Left kidney (tissue), 1 donor: ENCODE measurements at regions not wholly inside any gene's neighbourhood (a gene's known extent, or its start where the extent isn't known, plus 50 kb on each side); places are given as distances from the start of the nearest gene placed in this dataset.
"Not testable (repeated sequence)": the region's sequence is repeated elsewhere in the genome, so short reads cannot be mapped to it uniquely, and the experiment has no call there.

ENCODE experiments used
- DNase-seq: peaks from one replicate; pipeline ENCODE4 v3.0.0-alpha.2; 2013

DNA sequence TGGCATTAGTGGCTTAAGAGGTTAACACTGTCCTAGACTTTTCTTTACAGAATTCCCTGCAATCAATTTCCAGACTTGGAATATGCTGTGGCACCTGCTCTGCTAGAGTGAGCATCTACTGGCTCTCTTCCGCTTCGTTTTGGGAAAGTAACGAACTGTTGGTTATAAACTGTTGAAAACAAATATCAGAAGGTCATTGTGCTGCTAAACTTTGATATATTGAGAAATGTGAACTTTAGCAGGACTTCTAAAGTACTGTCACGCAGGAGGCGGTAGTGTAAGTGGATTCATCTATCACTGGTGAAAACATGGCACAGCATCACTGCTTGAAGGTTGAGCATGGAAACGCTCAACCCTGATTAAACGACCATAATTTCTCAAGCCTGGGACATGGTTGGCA is 348.9 kb downstream of the FLRT2 start:
- DNase-seq = no peak

DNA sequence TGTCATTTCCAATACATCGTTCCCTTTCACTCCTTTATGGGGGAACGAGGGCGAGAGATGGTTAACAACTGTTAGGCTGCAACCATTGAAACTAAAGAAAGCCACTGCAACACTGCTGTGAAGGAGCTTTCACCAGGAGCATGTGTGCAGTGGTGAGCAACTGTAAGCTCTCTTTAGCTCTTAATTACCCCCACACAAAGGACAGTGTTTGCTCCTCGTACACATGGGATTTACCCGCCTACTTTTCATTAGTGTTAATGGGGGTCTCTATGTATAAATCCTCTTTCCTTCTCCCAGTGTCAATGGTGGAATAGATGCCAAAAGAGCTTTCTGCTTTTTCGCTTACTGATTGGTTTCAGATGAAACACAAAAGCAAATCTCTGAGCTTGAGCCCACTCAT is 343.1 kb downstream of the FLRT2 start:
- DNase-seq = no peak

DNA sequence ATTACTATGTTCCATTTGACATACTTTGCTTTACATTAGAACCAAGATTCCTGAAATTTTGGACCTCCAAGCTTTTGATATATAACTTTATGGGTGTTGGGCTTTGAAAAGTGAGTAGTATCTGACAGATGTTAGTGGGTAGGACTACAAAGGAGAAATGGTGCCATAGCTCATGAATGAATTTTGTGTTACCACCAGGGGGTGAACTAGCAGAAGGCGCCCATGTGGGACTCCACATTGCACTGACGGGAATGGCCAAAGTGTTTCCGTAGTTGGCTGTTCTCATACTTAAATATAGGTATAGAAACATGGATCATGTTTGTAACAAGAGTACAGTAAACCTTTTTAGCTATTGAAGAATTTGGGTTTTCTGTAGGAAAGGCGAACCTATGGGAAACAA is 337.5 kb downstream of the FLRT2 start:
- DNase-seq = no peak

DNA sequence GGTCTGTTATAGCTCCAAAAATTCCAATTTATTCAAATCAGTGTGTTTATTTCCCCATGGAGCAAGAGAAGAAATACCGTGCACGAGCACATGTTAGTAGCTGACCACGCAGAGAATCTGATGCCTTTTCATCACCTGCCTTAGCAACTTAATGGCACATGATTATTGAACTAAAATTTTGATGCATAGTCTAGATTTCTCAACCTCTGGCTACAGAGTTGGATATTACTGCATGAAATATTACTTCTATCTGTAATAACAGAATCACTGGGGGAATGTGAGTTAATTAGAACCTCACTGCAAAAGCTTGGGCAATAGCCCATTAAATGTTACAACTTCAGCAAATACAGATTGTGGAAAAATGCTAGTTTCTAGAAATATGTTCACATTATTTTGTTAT is 335.8 kb downstream of the FLRT2 start:
- DNase-seq = no peak

DNA sequence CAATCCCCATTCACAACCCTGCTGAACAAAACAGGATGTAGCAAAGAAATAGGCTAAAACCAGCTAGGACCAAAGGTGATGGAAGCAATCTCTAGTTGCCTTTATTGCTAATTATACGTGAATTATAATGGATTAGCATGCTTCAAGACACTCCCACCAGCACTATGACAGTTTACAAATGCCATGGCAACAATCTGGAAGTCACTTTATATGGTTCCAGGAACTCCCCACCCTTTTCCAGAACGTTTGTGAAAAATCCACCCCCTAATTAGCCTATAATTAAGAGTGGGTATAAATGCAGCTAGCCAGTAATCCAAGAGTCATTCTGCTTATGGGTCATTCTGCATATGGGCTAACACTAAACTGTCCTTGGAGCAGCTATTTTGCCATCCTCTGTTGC is 328.7 kb downstream of the FLRT2 start:
- DNase-seq = no peak

DNA sequence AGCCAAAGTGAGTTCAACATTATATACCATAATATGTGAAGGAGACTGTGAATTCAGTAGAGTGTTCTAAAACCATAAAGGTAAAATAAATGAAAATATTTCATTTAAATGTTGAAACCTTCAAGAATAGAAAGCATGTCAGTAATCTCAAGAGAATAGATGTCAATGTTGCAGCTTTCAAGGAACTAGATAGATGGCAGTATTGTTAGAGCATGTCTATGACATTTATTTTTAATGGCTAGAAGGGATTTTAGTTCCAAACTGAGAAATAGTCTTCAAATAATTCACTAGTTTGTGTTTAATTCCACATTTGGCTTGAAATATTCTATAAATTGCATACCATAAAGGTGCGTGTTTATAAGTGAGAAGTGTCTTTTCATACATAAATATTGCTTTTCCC is 326.5 kb downstream of the FLRT2 start:
- DNase-seq = no peak

DNA sequence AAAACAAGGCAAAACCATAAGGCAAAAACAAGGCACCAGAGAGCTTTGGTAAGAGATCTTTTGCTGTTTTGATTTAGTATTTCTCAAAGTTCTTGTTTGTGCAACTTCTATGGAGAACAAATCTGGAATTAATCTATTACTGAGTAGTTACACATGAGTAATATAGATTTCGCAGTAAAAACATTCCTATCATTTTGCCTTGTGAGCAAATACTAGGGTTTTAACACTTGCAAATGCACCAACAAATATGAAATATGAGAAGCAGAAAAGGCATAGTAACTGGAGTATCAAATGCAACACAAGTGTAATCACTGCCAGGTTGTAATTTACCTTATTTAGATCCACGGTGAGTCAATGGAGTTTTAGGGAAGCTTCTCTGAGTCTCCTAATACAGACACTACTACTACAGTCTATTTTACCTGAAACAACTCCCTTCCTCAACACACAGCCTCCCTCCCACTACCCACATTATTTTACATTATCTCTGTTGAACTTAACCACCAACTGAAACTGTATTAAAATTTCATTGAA is 324.1 kb downstream of the FLRT2 start:
- DNase-seq = no peak

DNA sequence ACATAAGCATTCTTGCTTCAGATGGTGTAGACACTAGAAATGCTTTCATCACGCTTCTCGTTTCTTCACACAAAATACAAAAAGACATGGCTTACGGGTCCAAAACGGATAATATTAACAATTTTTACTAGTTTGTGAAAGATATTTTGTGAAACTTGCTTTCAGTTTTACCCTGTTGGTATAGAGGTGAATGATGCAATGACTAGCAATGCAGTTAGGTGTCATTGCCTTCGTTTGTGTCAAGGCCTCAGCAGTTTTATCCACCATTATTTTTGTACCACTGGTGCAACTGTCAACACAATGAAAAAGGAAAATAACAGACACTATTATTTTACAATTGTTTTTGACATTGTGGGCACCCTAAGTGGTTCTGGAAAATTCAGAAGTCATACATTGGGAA is 323.0 kb downstream of the FLRT2 start:
- no peak for DNase-seq

DNA sequence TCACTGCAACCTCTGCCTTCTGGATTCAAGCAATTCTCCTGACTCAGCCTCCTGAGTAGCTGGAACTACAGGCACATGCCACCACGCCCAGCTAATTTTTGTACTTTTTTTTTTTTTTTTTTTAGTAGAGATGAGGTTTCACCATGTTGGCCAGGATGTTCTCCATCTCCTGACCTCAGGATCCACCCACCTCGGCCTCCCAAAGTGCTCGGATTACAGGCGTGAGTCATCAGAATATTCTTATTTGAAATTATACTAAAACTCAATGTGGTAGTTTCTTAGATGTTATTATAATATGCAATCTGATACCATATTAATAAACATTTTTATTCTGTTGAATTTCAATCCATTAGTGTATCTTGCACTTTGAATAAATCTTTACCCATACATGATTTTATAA is 322.2 kb downstream of the FLRT2 start:
- DNase-seq = not testable (repeated sequence)

DNA sequence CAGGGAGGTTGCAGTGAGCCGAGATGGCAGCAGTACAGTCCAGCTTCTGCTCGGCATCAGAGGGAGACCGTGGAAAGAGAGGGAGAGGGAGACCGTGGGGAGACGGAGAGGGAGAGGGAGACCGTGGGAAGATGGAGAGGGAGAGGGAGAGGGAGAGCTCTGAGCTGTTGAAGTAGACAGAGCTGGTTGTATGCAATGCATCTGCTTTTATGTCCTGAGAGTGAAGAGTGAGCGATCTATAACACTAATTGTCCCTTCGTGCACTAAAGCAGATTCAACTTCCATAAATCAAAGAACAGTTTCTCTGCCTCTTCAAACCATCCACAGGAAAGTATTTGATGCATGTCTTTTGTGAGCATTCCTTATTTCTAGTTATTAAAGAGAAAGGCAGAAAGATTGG is 300.6 kb downstream of the FLRT2 start:
- DNase-seq = not testable (repeated sequence)

DNA sequence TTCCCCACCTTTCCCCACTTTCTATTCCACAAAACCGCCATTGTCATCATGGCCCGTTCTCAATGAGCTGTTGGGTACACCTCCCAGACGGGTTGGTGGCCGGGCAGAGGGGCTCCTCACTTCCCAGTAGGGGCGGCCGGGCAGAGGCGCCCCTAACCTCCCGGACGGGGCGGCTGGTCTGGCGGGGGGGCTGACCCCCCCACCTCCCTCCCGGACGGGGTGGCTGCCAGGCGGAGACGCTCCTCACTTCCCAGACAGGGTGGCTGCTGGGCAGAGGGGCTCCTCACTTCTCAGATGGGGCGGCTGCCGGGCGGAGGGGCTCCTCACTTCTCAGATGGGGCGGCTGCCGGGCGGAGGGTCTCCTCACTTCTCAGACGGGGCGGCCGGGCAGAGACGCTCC is 299.7 kb downstream of the FLRT2 start:
- not testable (repeated sequence) for DNase-seq

DNA sequence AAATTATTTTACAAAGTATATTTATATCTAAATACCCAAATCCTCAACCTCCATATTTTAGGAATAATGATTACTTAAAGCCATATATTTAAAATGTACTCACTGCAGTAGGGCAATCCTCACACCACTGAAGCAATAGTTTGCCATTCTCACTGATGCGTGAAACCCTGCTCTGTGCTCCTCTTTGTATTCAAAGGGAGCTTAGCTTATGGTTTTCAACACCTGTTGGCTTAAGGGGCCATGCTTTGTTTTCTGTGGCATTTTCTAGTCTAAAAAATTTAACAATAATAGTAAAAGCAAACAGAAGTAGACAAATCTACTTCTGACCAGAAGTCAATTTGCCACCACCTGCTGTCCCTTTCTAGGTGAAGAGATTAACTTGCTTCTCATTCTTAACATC is 294.6 kb downstream of the FLRT2 start:
- no peak for DNase-seq

DNA sequence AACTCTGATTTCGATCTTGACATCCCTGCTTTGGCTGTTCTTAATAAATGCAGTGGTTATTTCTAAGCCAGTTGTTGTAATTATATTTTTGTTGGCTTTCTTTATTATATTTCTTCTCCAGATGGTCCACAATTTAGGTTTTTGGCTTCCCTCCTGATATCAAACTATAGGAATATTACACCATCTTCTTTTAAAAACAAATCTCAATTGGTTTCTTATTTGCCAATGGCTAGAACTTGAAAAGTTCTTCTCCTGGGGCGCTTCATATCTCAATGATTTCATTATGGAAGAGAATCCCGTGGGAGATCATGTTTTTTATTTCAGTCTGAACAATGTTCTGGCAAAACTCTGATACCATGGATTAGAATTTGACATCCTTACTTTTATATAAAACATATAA is 292.3 kb downstream of the FLRT2 start:
- DNase-seq = no peak

DNA sequence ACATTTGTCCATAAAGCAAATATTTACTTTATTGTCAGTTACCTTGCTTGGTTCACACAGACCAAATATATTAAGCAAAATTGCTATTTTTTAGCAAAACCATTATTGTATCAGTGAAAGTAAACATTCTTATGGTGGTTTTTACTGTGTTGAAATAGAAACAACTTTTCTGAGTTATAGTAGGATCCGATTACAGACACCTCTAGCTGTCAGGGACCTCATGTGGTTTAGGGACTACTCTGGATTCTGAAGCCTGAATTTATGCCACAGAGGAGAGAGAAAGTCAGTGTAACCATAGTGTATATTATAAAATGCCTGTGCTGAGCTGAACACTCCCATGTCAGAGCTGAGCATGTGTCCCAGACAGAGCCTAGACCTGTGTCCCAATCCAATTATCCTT is 287.5 kb downstream of the FLRT2 start:
- DNase-seq = no peak

DNA sequence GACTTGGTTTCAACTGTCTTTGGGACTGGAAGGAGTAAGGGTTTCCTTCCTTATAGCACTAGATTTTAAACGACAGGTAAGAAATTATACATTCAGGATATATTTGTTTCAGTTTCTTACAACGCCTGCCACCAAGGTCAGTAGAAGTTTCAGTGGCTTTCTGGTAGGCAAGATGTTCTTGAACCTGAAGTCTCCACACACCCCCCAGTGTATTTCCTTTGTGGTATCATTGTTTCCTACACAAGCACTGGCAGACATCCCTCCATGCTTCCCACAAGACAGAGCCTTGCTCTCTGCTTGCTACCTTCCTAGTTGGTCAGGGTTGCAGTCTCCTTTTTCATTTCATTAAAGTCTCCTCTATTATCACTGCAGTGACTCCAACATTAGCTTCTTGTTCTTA is 283.1 kb downstream of the FLRT2 start:
- DNase-seq = no peak

DNA sequence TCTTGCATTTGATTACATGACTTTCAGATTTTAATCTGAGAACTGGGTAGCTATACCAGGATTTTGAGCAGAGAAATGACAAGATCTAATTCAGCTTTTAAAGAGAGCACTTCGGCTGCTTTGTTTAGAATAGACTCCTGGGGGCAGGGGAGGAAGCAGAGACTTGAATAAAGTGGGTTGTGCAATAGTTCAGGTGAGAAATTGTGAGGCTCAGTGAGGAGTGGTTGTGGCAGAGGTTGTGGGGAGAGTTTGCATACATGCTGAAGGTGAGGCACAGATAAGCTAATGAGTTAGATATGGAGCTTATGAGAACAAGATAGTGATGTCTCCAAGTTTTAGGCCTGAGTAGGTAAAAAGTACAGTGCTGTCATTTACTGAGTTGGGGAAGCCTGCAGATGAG is 281.4 kb downstream of the FLRT2 start:
- DNase-seq = no peak

DNA sequence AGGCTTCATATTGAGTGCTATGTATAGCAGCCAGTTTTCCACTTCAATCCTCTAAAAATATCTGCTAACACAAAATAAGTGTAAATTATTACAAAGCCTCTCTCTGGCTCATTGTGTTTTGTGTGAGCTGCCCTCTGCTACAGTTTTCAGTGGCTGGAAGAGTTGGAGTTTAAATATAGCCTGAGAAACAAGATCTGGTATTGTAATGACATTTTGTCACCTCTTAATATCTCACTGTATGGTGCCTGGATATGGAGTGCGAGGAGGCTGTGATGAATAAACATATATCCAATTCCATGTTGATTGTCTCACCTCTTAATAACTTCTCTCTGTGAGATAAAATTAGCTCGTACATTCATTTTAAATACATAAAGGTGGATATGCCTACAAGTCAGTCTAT is 269.7 kb downstream of the FLRT2 start:
- no peak for DNase-seq

DNA sequence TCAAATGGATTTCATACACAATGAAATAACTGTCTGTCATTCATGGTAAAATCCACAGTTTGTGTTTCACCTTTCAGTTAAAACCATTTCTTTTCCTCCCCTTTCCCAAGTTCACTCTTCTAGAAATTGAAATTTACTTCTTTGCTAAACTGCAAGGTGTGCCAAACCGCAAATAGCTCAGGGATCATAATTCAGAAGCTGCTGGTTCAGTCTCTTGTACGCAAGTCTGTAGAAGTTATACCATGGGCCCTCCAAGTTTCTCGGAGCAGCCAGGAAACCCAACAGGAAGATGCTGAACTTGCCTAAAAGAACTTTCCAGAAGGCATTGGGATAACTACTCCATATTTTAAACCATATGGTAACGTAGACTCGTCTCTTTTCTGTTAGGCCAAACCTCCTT is 268.9 kb downstream of the FLRT2 start:
- DNase-seq = no peak

DNA sequence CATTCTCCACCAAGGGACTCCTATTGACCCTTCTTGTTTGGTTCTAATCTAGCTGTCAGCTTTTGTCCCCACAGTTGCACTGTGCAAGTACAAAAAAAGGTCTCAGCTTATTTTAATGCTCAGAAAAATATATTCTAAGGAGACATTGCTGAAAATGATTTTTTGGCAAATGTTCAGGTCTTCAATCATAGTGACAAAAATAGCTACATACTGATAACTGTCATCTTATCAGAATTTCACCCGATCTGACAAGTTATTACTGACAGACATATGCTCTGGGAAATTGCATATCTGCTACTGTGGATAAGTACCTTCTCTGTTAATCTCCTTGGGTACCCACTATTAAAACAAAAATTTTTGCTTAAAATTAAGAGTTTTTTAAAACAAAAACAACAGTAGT is 263.6 kb downstream of the FLRT2 start:
- DNase-seq = no peak

DNA sequence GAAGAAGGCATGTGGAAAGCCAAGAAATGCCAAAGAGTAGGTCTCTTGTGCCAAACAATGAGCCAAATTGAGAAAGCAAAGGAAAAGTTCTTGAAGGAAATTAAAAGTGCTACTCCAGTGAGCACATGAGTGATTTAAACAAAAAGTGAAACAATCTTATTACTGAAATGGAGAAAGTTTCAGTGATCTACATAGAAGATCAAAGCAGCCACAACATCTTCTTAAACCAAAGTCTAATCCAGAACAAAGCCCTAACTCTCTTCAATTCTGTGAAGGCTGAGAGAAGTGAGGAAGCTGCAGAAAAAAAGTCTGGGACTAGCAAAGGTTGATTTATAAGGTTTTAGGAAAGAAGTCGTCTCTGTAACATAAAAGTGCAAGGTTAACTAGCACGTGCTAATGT is 259.6 kb downstream of the FLRT2 start:
- no peak for DNase-seq

DNA sequence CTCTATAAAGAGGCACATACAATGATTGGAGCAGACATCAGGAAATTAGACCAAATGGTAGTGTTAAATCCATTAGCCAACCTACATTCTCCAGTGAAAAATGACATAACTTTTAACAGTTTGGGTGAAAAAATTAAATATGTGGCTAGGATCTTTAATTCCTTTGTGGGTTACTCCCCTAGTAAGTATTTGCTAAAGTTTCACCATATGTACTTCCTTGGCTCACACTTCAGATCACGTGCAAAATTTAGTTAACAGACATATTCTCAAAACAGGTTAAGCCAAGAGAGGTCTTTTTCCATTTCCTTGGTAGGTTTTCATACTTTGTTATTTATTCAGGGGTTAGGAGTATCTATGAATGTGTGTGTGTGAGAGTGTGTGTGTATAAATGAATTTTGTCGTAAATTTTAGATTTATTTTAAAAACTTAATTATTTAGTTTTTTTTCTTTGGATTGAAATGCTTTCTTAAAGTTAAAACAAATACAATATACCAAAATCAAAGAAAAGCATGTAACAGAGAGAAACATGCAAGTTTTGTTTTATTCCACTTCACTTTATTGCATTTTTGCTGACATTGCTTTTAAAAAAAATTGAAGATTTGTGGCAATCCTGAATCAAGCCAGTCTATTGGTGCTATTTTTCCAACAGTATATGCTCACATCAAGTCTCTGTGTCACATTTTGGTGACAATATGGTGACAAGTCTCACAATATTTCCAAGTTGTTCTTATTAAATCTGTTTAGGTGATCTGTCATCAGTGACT is 258.7 kb downstream of the FLRT2 start:
- DNase-seq = no peak

DNA sequence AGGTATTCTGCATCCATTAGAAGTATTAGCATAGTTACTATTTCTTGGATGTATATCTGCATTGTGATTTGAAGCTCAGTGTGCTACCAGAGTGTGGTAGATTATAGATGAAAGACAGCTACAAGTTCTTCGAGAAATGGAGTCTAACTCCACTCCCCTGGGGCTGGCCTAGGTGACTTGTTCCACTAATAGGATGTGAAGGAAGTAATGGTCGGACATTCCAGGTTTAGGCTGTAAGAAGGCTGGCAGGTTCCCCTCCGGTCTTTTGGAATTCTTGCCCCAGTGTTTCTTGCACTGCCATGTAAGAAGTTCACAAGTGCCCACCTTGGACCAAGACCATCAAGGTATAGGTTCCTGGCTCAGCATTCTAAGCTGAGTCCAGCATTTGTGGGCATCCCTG is 236.4 kb downstream of the FLRT2 start:
- DNase-seq = no peak

DNA sequence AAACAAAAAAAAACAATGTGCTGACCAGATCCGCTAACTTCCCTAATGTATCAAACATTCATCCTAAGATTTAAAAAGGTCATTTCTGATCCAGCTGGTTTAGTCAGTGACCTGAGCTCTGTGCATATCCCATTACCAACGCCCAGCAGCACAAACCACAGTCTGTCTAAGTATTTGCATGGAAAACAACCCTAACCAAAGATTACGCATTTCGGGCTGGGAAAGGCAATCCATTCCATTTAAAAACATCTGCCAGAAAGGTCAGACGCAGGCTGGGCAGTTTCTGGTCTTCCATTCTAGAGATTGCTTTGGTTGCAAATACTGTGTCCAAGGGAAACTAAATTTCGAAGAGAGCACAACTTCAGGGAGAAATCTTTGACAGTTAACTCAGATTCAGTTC is 234.9 kb downstream of the FLRT2 start:
- DNase-seq = no peak

DNA sequence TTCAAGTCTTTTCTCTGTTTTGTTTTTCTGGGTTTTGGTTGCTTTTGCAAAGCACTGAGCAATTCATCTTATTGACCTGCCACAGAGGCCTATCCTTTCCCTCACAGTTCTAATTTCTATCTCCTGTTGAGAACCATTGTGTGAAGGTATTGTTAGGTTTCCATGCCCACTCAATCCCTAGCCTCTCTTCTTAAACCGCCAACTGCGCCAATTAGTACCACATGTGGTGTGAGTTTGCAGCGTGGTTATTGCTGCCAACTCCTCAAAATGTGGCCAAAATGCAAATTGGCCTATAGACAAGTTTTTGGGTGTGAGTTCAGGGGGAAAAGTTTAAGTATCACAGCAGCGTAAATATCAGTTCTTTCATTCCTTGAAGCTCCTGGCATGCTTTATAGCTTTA is 232.6 kb downstream of the FLRT2 start:
- no peak for DNase-seq

DNA sequence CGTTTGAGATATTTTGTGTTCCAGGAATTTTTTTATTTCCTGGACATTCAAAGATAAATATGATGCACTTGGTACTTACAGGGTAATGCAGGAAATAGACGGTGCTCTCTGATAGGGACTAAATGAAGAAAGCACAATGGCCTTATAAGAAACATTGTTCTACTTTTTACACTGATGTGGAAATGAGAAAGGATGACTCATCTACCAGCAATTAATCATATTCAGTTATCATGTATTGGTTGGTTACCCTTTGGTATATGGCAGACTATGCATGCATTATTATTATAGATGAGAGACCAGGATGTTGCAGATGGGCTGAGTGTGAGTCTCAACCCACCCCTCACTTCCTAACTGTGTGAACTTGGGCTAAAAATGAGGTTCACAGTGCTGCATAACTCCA is 222.2 kb downstream of the FLRT2 start:
- DNase-seq = no peak
